GM23338 (cell line): ENCODE measurements at regions not wholly inside any gene's neighbourhood (a gene's known extent, or its start where the extent isn't known, plus 50 kb on each side); places are given as distances from the start of the nearest gene placed in this dataset.
"Not testable (repeated sequence)": the region's sequence is repeated elsewhere in the genome, so short reads cannot be mapped to it uniquely, and the experiment has no call there.

Experiments used
- ATAC-seq: fragments of 200-7000 bp; cut with Tn5 transposase; 3 replicates; pipeline ENCODE4 v1.9.1; 2020
- DNase-seq: peaks from one replicate; pipeline ENCODE4 v3.0.0-alpha.2; 2015; ENCODE audit warnings: low spot score
- H2AFZ ChIP-seq: fragments of 200-600 bp; sonication (generic); 2 replicates; pipeline ENCODE4 v1.8.0; 2016; ENCODE audit warnings: antibody characterized with exemption, mild to moderate bottlenecking, moderate library complexity
- H3F3A ChIP-seq: fragments of 200-600 bp; sonication (generic); replicated peaks from 2 replicates; pipeline ENCODE4 v1.8.0; 2017; ENCODE audit warnings: antibody characterized with exemption, mixed run types, low read depth
- H3K27ac ChIP-seq: fragments of 200-600 bp; sonication (generic); 2 replicates; pipeline ENCODE4 v1.6.1; 2016; ENCODE audit warnings: low read depth
- H3K27me3 ChIP-seq: fragments of 200-600 bp; sonication (generic); 2 replicates; pipeline ENCODE4 v1.8.0; 2016; ENCODE audit warnings: mild to moderate bottlenecking, mixed run types, moderate library complexity; ENCODE audit not compliant: insufficient read depth
- H3K36me3 ChIP-seq: fragments of 200-600 bp; sonication (generic); 2 replicates; pipeline ENCODE4 v1.8.0; 2016; ENCODE audit warnings: mild to moderate bottlenecking; ENCODE audit not compliant: insufficient read depth
- H3K4me1 ChIP-seq: fragments of 200-600 bp; sonication (generic); 2 replicates; pipeline ENCODE4 v1.8.0; 2016; ENCODE audit warnings: mild to moderate bottlenecking, moderate library complexity; ENCODE audit not compliant: insufficient read depth
- H3K4me2 ChIP-seq: fragments of 200-600 bp; sonication (generic); 2 replicates; pipeline ENCODE4 v1.7.1; 2017; ENCODE audit warnings: mixed run types
- H3K4me3 ChIP-seq: fragments of 200-600 bp; sonication (generic); 2 replicates; pipeline ENCODE4 v1.6.1; 2016; ENCODE audit warnings: mixed run types
- H3K79me2 ChIP-seq: fragments of 200-600 bp; sonication (generic); replicated peaks from 2 replicates; pipeline ENCODE4 v1.8.0; 2017; ENCODE audit warnings: mild to moderate bottlenecking; ENCODE audit not compliant: insufficient read depth
- H3K9me2 ChIP-seq: fragments of 200-600 bp; sonication (generic); 2 replicates; pipeline ENCODE4 v1.8.0; 2017; ENCODE audit not compliant: insufficient read depth
- H4K20me1 ChIP-seq: fragments of 200-600 bp; sonication (generic); replicated peaks from 2 replicates; pipeline ENCODE4 v1.8.0; 2017; ENCODE audit warnings: mild to moderate bottlenecking; ENCODE audit not compliant: insufficient read depth
- H3K27ac Mint-ChIP-seq: 2 replicates; pipeline ENCODE4 v1.8.0; 2020; ENCODE audit warnings: inconsistent platforms, mild to moderate bottlenecking, moderate library complexity, mixed read lengths
- H3K27me3 Mint-ChIP-seq: 3 replicates; pipeline ENCODE4 v1.8.0; 2022; ENCODE audit warnings: low read depth, mild to moderate bottlenecking, moderate library complexity, mixed read lengths, inconsistent platforms; ENCODE audit not compliant: insufficient read depth, poor library complexity
- H3K36me3 Mint-ChIP-seq: 3 replicates; pipeline ENCODE4 v1.8.0; 2021; ENCODE audit warnings: low read depth, mild to moderate bottlenecking, inconsistent platforms, moderate library complexity, mixed read lengths
- H3K4me1 Mint-ChIP-seq: 3 replicates; pipeline ENCODE4 v1.8.0; 2020; ENCODE audit warnings: mild to moderate bottlenecking, inconsistent platforms, mixed read lengths
- H3K4me3 Mint-ChIP-seq: 3 replicates; pipeline ENCODE4 v1.8.0; 2021; ENCODE audit warnings: moderate library complexity, mild to moderate bottlenecking, inconsistent platforms, mixed read lengths
- H3K9me3 Mint-ChIP-seq: 3 replicates; pipeline ENCODE4 v1.8.0; 2020; ENCODE audit warnings: moderate library complexity, mild to moderate bottlenecking, inconsistent platforms, mixed read lengths
- CTCF ChIP-seq, 2 experiments: fragments of 200-600 bp in 1 of 2; sonication (generic) in 1 of 2; conservative IDR thresholded peaks; 2 replicates each; pipeline versions ENCODE4 v1.5.1 to v1.6.1; 2016 to 2017; ENCODE audit warnings: antibody characterized with exemption in 2 of 2, low read depth in 2 of 2, mild to moderate bottlenecking in 2 of 2, moderate library complexity in 1 of 2

DNA sequence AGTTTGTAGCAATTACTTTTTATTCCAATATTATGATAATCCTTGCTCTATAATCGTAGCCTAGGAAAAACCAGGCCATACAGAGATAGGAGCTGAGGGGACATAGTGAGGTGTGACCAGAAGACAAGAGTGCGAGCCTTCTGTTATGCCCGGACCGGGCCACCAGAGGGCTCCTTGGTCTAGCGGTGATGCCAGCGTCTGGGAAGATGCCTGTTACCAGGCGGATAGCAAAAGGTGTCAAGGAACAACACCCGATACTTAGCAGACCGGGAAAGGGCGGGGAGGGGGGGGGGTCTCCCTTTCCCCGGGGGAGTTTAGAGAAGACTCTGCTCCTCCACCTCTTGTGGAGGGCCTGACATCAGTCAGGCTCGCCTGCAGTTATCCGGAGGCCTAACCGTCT is 67.1 kb upstream of the MUC20 start:
- H4K20me1 ChIP-seq, H3K4me1 Mint-ChIP-seq, H3K9me3 Mint-ChIP-seq, H3K4me1 ChIP-seq, H3K36me3 ChIP-seq, H2AFZ ChIP-seq, H3K27ac ChIP-seq, H3F3A ChIP-seq, H3K4me3 Mint-ChIP-seq, H3K36me3 Mint-ChIP-seq, H3K79me2 ChIP-seq, H3K27me3 ChIP-seq, H3K27me3 Mint-ChIP-seq, H3K9me2 ChIP-seq, H3K4me2 ChIP-seq, H3K4me3 ChIP-seq, H3K27ac Mint-ChIP-seq: not testable (repeated sequence)
- TF ChIP-seq CTCF (conservative IDR thresholded peaks at IDR 0.05; ENCODE audit: low read depth in 2 of 2) = peak; percentile 31 to 48
- ATAC-seq = peak; percentile 28
- DNase-seq = peak; percentile 44

DNA sequence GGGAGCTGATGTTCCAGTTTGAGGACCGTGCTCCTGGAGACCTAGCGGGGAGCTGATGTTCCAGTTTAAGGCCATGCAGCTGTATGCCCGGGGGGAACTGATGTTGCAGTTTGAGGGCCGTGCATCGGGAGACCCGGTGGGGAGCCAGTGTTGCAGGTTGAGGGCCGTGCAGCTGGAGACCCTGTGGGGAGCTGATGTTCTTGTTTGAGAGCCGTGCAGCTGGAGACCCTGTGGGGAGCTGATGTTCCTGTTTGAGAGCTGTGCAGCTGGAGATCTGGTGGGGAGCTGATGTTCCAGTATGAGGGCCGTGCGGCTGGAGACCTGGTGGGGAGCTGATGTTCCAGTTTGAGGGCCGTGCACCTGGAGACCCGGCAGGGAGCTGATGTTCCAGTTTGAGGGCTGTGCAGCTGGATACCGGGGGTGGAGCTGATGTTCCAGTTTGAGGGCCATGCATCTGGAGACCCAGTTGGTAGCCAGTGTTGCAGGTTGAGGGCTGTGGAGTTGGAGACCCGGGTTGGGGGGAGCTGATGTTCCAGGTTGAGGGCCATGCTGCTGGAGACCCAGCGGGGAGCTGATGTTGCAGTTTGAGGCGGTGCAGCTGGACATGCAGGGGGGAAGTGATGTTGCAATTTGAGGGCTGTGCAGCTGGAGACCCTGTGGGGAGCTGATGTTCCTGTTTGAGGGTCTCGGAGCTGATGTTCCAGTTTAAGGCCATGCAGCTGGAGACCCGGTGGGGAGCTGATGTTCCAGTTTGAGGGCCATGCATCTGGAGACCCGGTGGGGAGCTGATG is 64.4 kb upstream of the APOD start:
- H3K4me2 ChIP-seq, H3K27me3 ChIP-seq, H3K4me1 Mint-ChIP-seq, H3K36me3 ChIP-seq, H3K9me2 ChIP-seq, H3K79me2 ChIP-seq, H3K27ac ChIP-seq, H3F3A ChIP-seq, H3K27me3 Mint-ChIP-seq, ATAC-seq, H4K20me1 ChIP-seq, H3K4me3 Mint-ChIP-seq, H2AFZ ChIP-seq, H3K27ac Mint-ChIP-seq, H3K4me1 ChIP-seq, H3K4me3 ChIP-seq, DNase-seq: not testable (repeated sequence)
- H3K9me3 Mint-ChIP-seq = peaks cover 25% of the 10 kb centered on the region
- peaks cover 30% of the 10 kb centered on the region for H3K36me3 Mint-ChIP-seq

DNA sequence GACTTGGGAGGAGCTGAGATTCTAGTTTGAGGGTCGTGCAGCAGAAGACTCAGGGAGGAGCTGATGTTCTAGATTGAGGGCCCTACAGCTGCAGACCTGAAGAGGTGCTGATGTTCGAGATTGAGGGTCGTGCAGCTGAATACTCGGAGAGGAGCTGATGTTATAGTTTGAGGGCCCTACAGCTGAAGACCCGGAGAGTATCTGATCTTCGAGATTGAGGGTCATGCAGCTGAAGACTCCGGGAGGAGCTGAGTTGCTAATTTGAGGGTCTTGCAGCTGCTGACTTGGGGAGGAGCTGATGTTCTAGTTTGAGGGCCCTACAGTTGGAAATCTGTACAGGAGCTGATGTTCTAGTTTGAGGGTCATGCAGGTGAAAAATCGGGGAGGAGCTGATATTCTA is 62.1 kb upstream of the APOD start:
- H3K9me2 ChIP-seq, H3K4me3 ChIP-seq, H3K4me2 ChIP-seq, H3K27me3 ChIP-seq, H3K36me3 ChIP-seq, H2AFZ ChIP-seq, H3K4me3 Mint-ChIP-seq, H3F3A ChIP-seq, H3K27me3 Mint-ChIP-seq, H4K20me1 ChIP-seq, ATAC-seq, H3K79me2 ChIP-seq, DNase-seq, H3K4me1 ChIP-seq, H3K27ac Mint-ChIP-seq, H3K4me1 Mint-ChIP-seq, H3K27ac ChIP-seq: not testable (repeated sequence)
- Mint-ChIP-seq H3K36me3 (peaks cover 31% of the 10 kb centered on the region), H3K9me3 (peaks cover 28% of the 10 kb centered on the region)

GRCh38 chr3:195643245-195643644 is 59.5 kb upstream of the APOD start:
- not testable (repeated sequence) for H3K9me2 ChIP-seq

GRCh38 chr3:195642311-195642710 is 58.6 kb upstream of the APOD start:
- H3K36me3 ChIP-seq, H3K27ac Mint-ChIP-seq, H2AFZ ChIP-seq, H3K4me3 ChIP-seq, H3K27me3 Mint-ChIP-seq, H4K20me1 ChIP-seq, ATAC-seq, H3K4me1 Mint-ChIP-seq, H3K9me2 ChIP-seq, H3F3A ChIP-seq, H3K4me3 Mint-ChIP-seq, H3K79me2 ChIP-seq, H3K4me1 ChIP-seq, DNase-seq, H3K27ac ChIP-seq, H3K4me2 ChIP-seq, H3K27me3 ChIP-seq: not testable (repeated sequence)
- Mint-ChIP-seq H3K36me3 (peaks cover 23% of the 10 kb centered on the region), H3K9me3 (peaks cover 28% of the 10 kb centered on the region)

More at GRCh38 chr3:195643245-195643644, 59.5 kb upstream of the APOD start:
- H3K36me3 ChIP-seq, H3K27ac Mint-ChIP-seq, H4K20me1 ChIP-seq, H3K27ac ChIP-seq, H3K4me2 ChIP-seq, H3K79me2 ChIP-seq, H3K4me3 ChIP-seq, H3K27me3 Mint-ChIP-seq, DNase-seq, H3K4me3 Mint-ChIP-seq, H3K27me3 ChIP-seq, ATAC-seq, H2AFZ ChIP-seq, H3F3A ChIP-seq, H3K4me1 Mint-ChIP-seq, H3K4me1 ChIP-seq: not testable (repeated sequence)
- peaks cover 28% of the 10 kb centered on the region for H3K9me3 Mint-ChIP-seq
- peaks cover 30% of the 10 kb centered on the region for H3K36me3 Mint-ChIP-seq

DNA sequence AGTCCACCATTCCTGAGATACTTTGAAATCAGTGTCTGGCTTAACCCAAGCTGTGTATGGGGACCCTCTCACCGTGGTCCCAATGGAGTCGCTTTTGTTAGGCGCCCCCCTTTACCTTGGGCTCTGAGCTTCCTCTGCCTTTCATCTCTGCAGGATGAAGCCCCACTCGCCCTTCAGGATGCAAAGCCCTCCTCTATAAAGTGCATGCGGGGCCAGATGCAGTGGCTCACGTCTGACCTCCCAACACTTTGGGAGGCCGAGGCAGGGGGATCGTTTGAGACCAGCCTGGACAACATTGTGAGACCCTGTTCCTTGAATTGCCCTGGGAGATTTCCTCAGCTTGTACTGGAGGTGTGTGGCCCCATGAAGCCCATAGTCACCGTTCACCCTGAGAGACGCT is 54.7 kb upstream of the APOD start:
- not testable (repeated sequence) for H3K36me3 Mint-ChIP-seq, H3K79me2 ChIP-seq, H4K20me1 ChIP-seq, ATAC-seq, H3K4me2 ChIP-seq, H3F3A ChIP-seq, H3K27me3 ChIP-seq, H2AFZ ChIP-seq, H3K9me2 ChIP-seq, H3K27ac ChIP-seq, H3K4me1 Mint-ChIP-seq, H3K27ac Mint-ChIP-seq, H3K36me3 ChIP-seq, H3K4me3 ChIP-seq, H3K4me3 Mint-ChIP-seq, H3K9me3 Mint-ChIP-seq, DNase-seq, H3K27me3 Mint-ChIP-seq, H3K4me1 ChIP-seq
